Suprapubic skin (tissue), 4 donors: ENCODE measurements at regions not wholly inside any gene's neighbourhood (a gene's known extent, or its start where the extent isn't known, plus 50 kb on each side); places are given as distances from the start of the nearest gene placed in this dataset.

ENCODE experiments used
- DNase-seq, 2 donors: peaks; one replicate each; pipeline ENCODE4 v3.0.0-alpha.2; 2019; ENCODE audit warnings: low spot score in 2 of 2
- H3K27ac ChIP-seq: fragments of 200-600 bp; sonication (generic); one replicate; pipeline ENCODE4 v1.5.1; 2019
- H3K27me3 ChIP-seq: fragments of 200-600 bp; sonication (generic); one replicate; pipeline ENCODE4 v1.5.1; 2019
- H3K36me3 ChIP-seq: fragments of 200-600 bp; sonication (generic); one replicate; pipeline ENCODE4 v1.5.1; 2019
- H3K4me1 ChIP-seq: fragments of 200-600 bp; sonication (generic); one replicate; pipeline ENCODE4 v1.5.1; 2019
- H3K4me3 ChIP-seq: fragments of 200-600 bp; sonication (generic); one replicate; pipeline ENCODE4 v1.5.1; 2019; ENCODE audit warnings: mild to moderate bottlenecking
- H3K9me3 ChIP-seq: fragments of 200-600 bp; sonication (generic); one replicate; pipeline ENCODE4 v1.5.1; 2019
- EP300 ChIP-seq: sonication (generic); formaldehyde crosslinking; IDR thresholded peaks from one replicate; pipeline ENCODE4 v1.6.1; 2017; ENCODE audit warnings: antibody characterized with exemption
- POLR2A ChIP-seq, 2 donors: fragments of 450-650 bp; IDR thresholded peaks; one replicate each; pipeline ENCODE4 v1.6.1; 2017; ENCODE audit warnings: antibody characterized with exemption in 2 of 2, mild to moderate bottlenecking in 2 of 2, moderate library complexity in 2 of 2
- POLR2AphosphoS5 ChIP-seq, 3 donors: sonication (generic); formaldehyde crosslinking; IDR thresholded peaks; one replicate each; pipeline ENCODE4 v1.6.1; 2017; ENCODE audit warnings: antibody characterized with exemption in 3 of 3
- WGBS: methylation state at CpG from one replicate; pipeline ENCODE4 v1.1.5; 2018; 5-methylcytosine and 5-hydroxymethylcytosine counted together
- TF ChIP-seq, protein P1 (sequence below), 2 donors: fragments of 200-600 bp in 1 of 2; fragments of 450-650 bp in 1 of 2; sonication (generic) in 1 of 2; IDR thresholded peaks; one replicate each; pipeline ENCODE4 v1.5.1; 2016 to 2019; ENCODE audit warnings: antibody characterized with exemption in 2 of 2, mild to moderate bottlenecking in 1 of 2, moderate library complexity in 1 of 2

DNA sequence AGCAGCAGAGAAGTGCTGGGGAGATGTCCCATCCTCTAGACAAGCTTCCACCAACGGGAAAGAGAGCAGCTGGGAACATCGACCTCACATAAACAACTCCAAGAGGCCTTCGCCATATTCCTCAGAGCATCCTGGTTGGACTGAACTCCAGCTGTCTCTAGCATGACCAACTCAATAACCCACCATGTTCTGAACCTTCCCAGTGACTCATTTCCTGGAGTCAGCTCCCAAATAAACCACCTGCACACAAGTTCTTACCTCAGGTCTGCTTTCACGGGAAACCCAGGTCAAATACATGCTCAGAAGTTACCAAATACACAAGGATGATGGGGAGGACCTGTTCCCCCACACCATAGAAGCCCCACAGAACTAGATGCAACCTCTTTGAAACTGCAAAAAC, 878.5 kb downstream of the UQCRFS1 start:
- no peak for DNase-seq
- no peaks in the 10 kb centered on the region for H3K9me3 ChIP-seq
- H3K4me1 ChIP-seq = no peaks in the 10 kb centered on the region
- no peak overlapping the region for H3K4me3 ChIP-seq
- TF ChIP-seq POLR2A (IDR thresholded peaks at IDR 0.05) = no peak
- TF ChIP-seq EP300 = no peak
- no peak for TF ChIP-seq POLR2AphosphoS5 (IDR thresholded peaks at IDR 0.05)
- TF ChIP-seq, protein P1, sequence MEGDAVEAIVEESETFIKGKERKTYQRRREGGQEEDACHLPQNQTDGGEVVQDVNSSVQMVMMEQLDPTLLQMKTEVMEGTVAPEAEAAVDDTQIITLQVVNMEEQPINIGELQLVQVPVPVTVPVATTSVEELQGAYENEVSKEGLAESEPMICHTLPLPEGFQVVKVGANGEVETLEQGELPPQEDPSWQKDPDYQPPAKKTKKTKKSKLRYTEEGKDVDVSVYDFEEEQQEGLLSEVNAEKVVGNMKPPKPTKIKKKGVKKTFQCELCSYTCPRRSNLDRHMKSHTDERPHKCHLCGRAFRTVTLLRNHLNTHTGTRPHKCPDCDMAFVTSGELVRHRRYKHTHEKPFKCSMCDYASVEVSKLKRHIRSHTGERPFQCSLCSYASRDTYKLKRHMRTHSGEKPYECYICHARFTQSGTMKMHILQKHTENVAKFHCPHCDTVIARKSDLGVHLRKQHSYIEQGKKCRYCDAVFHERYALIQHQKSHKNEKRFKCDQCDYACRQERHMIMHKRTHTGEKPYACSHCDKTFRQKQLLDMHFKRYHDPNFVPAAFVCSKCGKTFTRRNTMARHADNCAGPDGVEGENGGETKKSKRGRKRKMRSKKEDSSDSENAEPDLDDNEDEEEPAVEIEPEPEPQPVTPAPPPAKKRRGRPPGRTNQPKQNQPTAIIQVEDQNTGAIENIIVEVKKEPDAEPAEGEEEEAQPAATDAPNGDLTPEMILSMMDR (IDR thresholded peaks at IDR 0.05) = no peak
- no peaks in the 10 kb centered on the region for H3K36me3 ChIP-seq
- no peaks in the 10 kb centered on the region for H3K27me3 ChIP-seq
- 85% methylated on average over 4 of the region's 4 CpGs for WGBS
- H3K27ac ChIP-seq = no peak overlapping the region

GRCh38 chr19:28333909-28334308, 879.0 kb downstream of the UQCRFS1 start:
- Histone ChIP-seq H3K4me3 (no peak overlapping the region), H3K27me3 (no peaks in the 10 kb centered on the region), H3K27ac (no peak overlapping the region), H3K9me3 (no peaks in the 10 kb centered on the region), H3K4me1 (no peaks in the 10 kb centered on the region), H3K36me3 (no peaks in the 10 kb centered on the region)
- no peak for DNase-seq
- TF ChIP-seq EP300 (no peak), POLR2AphosphoS5 (IDR thresholded peaks at IDR 0.05) (no peak), POLR2A (IDR thresholded peaks at IDR 0.05) (no peak)
- TF ChIP-seq, protein P1 (IDR thresholded peaks at IDR 0.05) = no peak
- 68% methylated on average over 3 of the region's 5 CpGs for WGBS

DNA sequence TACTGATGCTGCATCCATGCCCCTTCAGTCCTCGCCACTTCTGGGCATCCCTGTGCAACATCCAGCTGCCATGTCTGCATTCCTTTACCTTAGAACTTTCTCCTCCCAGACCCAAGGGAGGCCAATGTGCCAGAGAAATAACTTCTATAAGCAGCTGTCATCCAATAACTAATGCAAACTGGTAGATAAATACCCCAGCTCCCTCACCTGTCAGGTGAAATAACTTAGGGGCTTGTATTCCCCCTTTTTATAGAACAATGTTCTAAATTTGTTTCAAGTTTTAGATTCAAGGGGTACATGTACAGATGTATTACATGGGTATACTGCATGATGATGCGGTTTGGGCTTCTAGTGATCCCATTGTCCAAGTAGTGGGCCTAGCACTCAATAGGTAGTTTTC, 880.1 kb downstream of the UQCRFS1 start:
- H3K27ac ChIP-seq = no peak overlapping the region
- H3K9me3 ChIP-seq = no peaks in the 10 kb centered on the region
- H3K36me3 ChIP-seq = no peaks in the 10 kb centered on the region
- H3K4me3 ChIP-seq = no peak overlapping the region
- H3K4me1 ChIP-seq = no peaks in the 10 kb centered on the region
- WGBS = 84% methylated on average over 2 of the region's 2 CpGs
- DNase-seq = no peak
- H3K27me3 ChIP-seq = no peaks in the 10 kb centered on the region
- TF ChIP-seq, protein P1 (IDR thresholded peaks at IDR 0.05) = no peak
- TF ChIP-seq EP300 (no peak), POLR2AphosphoS5 (IDR thresholded peaks at IDR 0.05) (no peak), POLR2A (IDR thresholded peaks at IDR 0.05) (no peak)

GRCh38 chr19:28332351-28332750, 880.6 kb downstream of the UQCRFS1 start:
- Histone ChIP-seq H3K4me3 (no peak overlapping the region), H3K9me3 (no peaks in the 10 kb centered on the region), H3K36me3 (no peaks in the 10 kb centered on the region), H3K4me1 (no peaks in the 10 kb centered on the region), H3K27me3 (no peaks in the 10 kb centered on the region), H3K27ac (no peak overlapping the region)
- TF ChIP-seq EP300 (no peak), POLR2A (IDR thresholded peaks at IDR 0.05) (no peak), POLR2AphosphoS5 (IDR thresholded peaks at IDR 0.05) (no peak)
- TF ChIP-seq, protein P1 (IDR thresholded peaks at IDR 0.05) = no peak
- DNase-seq = no peak
- WGBS = 90% methylated on average over 3 of the region's 3 CpGs

DNA sequence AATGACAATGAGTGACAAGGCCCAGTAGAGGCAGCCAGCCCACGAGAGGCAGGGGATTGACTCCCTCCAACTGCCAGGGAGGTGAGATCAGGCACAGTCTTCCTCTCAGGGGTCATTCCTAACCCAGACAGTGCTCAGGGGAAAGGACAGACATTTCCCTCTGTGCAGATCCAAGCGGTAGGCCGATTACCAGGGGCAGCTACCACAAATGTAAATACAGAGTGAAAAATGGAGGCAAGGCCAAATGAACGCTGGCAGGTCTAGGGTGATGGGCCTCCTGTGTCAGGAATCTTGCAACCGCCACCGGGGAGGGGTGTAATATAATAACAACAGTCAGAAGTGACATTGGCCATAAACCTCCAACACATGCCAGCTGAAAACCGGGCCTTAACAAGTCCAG, 881.4 kb downstream of the UQCRFS1 start:
- Histone ChIP-seq H3K9me3 (no peaks in the 10 kb centered on the region), H3K4me3 (no peak overlapping the region), H3K36me3 (no peaks in the 10 kb centered on the region), H3K4me1 (no peaks in the 10 kb centered on the region), H3K27ac (no peak overlapping the region), H3K27me3 (no peaks in the 10 kb centered on the region)
- no peak for DNase-seq
- TF ChIP-seq EP300 (no peak), POLR2A (IDR thresholded peaks at IDR 0.05) (no peak), POLR2AphosphoS5 (IDR thresholded peaks at IDR 0.05) (no peak)
- TF ChIP-seq, protein P1 (IDR thresholded peaks at IDR 0.05) = no peak
- WGBS = 81% methylated on average over 7 of the region's 7 CpGs
